ENCODE measurements at regions not wholly inside any gene's neighbourhood (a gene's known extent, or its start where the extent isn't known, plus 50 kb on each side); places are given as distances from the start of the nearest gene placed in this dataset.
A peak's percentile ranks its signal among the peaks of the same experiment; 100 is the strongest.
"Not testable (repeated sequence)": the region's sequence is repeated elsewhere in the genome, so short reads cannot be mapped to it uniquely, and the experiment has no call there.

DNA sequence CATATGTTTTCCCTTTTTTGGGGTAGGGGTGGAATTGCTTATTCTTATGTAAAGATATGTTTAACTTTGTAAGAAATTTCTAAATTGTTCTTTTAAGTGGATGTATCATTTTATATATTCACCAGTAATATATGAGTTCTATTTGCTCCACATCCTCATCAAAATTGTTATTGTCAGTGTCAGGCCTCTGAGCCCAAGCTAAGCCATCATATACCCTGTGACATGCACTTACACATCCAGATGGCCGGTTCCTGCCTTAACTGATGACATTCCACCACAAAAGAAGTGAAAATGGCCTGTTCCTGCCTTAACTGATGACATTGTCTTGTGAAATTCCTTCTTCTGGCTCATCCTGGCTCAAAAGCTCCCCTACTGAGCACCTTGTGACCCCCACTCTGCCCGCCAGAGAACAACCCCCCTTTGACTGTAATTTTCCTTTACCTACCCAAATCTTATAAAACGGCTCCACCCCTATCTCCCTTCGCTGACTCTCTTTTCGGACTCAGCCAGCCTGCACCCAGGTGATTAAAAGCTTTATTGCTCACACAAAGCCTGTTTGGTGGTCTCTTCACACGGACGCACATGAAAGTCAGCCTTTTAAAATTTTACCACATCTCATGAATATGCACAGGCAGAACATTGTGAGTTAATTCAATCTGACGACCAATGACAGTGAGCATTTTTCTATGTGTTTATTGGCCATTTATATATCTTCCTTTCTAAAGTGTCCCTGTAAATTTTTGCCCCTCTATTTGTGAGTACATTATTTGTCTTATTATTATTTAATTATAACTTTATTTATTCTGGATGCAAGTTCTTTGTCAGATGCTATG, 176.8 kb downstream of the CDC14C start:
- DNase-seq: not testable (repeated sequence)

- no peak for DNase-seq
Measured at GRCh38 chr7:49102411-49102810, 178.1 kb downstream of the CDC14C start.

- no peak for DNase-seq
Measured at GRCh38 chr7:49111706-49112105, 187.4 kb downstream of the CDC14C start.

GRCh38 chr7:49112222-49112621, 187.9 kb downstream of the CDC14C start:
- no peak for DNase-seq

- no peak for DNase-seq
Measured at GRCh38 chr7:49112647-49113046, 188.3 kb downstream of the CDC14C start.

GRCh38 chr7:49119706-49120105, 195.4 kb downstream of the CDC14C start:
- DNase-seq: no peak

DNA sequence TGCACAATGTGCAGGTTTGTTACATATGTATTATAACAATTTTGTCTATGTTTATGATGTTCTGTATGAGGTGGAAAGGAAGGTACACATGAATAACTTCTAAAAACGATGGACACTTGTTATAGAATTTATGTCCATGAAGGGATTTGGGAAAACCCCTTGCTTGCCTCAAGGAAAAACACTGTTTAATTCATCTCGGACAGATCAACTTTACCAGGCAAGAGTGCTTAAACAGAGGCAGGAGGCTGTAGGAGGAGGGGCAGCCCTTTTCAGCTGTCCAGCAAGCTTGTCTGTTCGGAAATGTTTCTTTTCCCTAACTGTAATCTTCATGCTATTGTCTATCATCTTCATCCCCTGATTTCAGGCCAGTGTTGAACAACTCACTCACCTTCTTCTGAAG, 200.9 kb downstream of the CDC14C start:
- DNase-seq: no peak

- no peak for DNase-seq
Measured at GRCh38 chr7:49127359-49127913, 203.1 kb downstream of the CDC14C start.

DNA sequence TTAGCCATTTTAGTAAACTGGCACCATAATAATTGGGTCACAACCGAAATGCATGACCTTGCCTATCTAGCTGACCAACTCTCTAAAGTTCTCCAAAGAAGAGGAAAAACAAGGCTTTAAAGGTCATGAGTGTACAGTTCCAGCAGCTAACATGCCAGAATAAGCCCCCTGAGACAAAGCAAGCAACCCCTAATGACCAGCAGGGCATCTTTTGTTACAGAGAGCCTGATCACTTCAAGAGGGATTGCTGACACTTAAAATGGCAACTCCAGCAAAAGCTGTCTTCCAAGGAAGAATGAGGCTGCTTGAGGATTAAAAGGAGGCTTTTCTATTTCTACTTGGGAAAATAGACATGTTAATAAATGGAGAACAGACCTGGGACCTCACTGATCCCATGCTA, 213.6 kb downstream of the CDC14C start:
- DNase-seq: no peak

DNA sequence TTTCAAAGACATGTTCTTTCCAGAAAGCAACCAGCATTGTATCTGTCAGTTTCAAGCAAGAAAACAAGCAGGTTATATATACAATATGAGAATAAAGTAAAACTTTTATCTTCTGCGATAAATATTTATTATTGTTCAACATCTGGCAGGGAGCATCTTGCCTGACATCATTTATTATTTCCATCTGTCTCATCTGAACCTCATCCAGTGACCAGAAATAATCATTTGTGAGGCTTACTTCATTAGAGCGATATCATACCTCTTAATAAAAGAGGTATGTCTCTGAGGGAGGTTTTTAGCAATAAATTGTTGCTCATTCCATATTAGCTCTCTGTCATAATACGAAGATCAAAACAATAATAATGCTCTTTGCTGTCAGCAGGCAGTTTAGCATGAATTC, 226.1 kb downstream of the CDC14C start:
- DNase-seq: no peak

DNA sequence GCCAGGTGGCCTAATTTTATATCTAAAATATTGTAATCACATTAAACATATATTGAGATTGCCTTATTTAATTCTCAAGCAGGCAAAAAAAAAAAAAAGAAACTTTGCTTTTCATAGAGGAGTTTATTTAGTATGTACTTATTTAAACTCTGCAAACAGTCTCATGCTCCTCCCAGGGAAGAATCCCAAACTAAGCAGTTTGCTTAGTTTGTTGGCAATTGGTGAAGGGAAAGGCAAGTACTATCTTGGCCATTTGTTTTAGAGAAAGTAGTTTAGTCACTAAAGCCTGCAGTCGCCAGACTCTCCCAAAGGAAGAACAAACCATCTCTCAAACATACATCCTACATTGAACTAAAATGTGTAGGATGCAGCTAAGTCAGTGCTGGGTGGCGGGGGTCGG, 226.8 kb downstream of the CDC14C start:
- no peak for DNase-seq

- no peak for DNase-seq
Measured at GRCh38 chr7:49158321-49158720, 234.0 kb downstream of the CDC14C start.

- no peak for DNase-seq
Measured at GRCh38 chr7:49159536-49159935, 235.2 kb downstream of the CDC14C start.

DNA sequence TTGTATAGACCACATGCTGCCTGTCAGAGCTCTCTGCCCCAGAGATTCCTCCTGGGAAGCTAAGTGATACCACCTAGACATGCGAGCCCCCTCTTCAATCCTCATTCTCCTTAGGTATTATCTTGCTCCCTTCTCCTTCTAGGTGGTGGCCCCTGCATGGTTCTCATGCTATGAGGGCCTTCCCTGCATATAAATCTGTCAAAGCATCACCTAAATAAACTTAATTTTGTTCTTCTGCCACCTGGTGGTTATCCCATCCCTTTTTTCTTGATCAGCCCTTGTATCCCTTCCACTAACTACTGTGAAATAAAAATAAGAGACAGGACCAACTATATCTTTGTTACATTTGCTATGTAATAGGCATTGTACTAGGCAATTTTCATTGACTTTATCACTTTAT, 242.1 kb downstream of the CDC14C start:
- DNase-seq: peak; percentile 16

DNA sequence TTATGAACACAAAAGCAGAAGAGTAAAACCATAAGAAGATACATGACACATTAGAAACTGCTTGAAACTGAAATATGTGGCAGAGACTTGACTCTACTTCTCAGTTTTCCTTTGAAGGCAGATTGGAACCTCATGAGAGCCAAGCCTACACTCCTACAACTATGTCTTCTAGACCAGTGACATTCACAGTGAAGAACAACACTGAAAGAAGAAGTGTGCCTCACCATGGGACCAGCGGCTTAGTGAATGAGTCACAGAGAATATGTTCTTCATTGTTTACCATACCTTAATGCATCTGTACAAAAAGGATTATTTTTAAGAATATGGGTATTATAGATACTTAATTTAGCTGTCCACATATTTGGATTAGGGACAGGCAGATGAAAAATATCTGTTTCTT, 248.3 kb downstream of the CDC14C start:
- no peak for DNase-seq

DNA sequence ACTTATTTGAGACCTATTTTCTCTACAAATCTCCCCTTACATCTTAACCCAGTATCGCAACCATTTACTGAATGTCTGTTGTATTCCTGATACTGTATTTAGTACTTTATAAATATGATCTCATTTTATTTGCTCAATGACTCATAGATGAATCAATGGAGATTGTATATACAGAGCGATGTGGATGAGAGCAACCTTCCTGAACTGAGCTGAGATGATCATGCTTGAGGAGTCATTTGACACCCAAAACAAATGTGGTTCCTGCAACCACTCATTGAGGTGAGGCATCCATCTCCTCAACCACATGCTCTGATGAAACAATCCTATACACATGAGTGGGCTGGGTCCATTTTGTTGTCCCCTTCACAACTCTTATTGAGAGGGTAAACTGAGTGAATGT, 250.0 kb downstream of the CDC14C start:
- DNase-seq: no peak

DNA sequence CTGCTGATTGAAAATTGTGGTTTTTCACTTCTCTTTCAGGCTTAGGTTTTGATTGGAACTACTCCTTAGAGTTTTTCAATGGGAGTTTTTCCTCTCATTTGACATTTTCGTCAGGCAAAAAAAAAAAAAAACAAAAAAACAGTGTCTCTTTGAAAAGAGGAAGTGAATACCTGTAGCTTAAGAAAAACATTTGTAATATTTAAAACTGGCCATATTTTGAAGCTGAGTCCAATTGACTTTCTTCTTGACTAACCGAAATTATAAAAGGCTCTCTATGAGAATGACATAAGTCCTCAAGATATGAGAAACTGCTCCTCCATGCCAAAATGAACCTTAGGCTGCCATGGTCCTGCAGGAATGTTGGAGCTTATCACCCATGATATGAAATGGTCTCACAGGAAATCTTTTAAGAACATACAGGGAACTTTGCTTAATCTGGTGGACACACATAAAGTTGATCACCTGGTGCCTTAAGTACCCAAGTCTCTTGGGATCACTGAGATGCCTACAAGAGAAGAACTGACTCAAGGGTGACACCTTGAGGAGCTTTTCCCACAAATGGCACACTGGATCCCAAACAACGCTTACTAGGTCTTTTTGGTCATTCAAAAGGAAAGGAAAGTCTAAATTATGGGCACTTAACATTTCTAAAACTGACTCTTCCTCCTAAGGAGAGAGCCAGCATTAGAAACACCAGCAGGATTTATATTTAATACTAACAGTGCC, 263.4 kb downstream of the CDC14C start:
- no peak for DNase-seq

GRCh38 chr7:49228426-49229098, 304.2 kb downstream of the CDC14C start:
- no peak for DNase-seq

DNA sequence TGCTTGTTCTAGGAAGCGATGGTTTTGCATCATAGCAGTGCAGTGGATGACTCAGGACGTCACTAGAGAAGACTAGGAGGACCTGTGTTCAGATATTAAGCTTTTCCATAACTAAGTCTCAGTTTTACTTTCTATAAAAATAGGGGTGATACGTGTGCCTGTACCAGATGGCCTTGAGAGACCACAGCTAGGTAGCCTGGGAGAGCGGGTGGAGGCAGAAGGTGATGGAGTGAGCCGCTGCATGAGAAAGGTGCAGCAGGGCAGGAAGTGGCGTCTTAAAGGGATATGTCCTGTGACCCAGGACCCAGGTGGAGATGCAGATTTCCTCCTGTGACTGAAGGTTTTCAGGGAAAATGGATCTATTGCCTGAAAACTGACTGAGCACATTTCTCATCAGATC, 304.9 kb downstream of the CDC14C start:
- no peak for DNase-seq

DNA sequence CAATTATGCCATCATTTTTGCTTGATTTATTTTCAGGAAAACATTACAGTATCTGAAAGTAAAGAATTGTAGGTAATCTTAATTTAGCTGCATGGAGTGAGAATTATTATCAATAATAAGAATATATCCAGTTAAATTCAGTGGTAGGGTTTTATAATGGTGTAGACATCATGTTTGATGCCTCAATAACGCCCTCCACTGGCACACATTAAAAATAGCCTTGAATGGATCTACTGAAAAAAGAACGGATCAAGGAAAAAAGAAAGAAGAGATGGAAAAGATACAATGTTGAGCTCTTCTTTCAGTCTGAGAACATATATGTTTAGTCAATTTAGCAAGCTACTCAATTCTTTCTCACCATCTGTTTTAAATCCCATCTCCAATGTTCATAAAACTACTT, 319.2 kb downstream of the CDC14C start:
- DNase-seq: no peak

DNA sequence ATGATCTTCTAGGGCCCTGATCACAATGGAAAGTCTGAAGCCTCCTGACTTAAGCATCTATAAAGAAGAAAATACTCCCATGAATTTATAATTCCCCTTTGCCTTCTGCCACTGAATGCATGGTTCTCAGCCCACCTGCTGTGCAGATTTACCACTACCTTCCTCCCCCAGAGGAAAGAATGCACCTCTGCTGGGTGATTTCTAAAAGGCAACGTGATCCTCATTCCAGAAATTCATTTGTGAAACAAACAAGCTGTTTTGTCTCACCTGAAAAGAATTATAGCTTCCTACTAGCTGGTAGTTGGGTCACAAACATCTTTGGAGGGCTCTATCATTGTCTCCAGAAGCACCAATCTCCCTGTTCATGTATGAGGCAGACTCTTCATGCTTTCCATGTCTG, 320.2 kb downstream of the CDC14C start:
- no peak for DNase-seq

DNA sequence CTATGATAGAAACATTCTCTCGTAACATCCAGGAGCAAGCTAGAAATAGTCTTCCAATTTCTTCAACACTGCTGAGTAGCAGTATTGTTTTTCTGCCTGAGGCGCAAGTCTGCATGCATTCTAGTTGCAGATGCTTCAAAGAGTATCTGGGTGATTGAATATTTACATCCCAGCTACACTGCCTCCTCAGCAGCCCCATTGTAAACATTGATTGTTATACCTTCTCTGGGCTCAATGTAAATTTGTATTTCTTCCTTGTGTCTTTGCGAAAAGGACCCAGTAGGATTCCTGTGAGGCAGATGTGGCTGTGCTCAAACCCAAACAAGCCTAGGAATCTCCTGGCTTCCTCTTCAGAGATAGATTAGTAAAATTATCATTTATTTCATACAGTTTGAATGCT, 320.7 kb downstream of the CDC14C start:
- no peak for DNase-seq

DNA sequence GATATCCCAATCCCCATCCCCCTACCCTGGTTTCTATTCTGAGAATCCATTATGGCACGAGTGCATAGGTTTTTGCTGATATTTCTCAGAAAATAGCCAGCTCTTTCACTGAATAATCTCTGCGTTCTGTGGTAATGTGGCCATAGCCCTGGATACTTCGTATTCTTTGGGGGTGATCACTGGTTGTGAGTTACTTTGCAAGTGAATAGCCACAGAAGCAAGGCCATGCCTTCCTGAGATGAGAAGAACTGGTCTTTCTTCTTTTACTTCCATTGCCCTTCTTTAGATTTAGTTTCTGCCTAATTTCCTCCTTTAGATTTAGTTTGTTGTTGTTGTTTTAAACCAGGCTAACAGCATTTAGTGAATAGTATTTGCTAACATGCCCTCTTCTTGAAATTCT, 323.4 kb downstream of the CDC14C start:
- DNase-seq: no peak

DNA sequence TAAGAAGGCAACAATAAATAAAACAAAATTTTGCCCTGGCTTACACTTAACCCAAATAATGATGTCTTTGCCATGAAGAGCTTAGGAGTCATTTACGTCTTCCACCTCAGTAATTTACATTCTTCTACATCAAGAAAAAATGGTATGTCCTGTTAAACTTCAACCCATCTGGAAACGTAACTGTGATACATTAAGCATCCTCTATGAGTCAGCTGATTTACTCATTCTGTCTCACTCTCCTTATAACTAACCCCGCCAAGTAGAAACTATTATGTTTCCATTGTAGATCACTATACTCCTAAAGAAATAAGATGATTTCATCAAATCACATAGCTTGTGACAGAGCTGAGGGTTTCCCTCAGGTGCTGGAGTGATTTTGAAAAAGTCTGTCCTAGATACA, 330.7 kb downstream of the CDC14C start:
- no peak for DNase-seq

All from NCI-H446 treated with DMSO at 0.1 percent for 48 hours (cell line).